Dermis blood vessel endothelial cell (primary cell): ENCODE measurements at regions not wholly inside any gene's neighbourhood (a gene's known extent, or its start where the extent isn't known, plus 50 kb on each side); places are given as distances from the start of the nearest gene placed in this dataset.

Source experiments
- DNase-seq: peaks from one replicate; pipeline ENCODE4 v3.0.0; 2010

- no peak for DNase-seq
These were observed 180.6 kb upstream of the ZFP64 start for GRCh38 chr20:52372169-52372568.

- no peak for DNase-seq
These were observed 174.1 kb upstream of the ZFP64 start for GRCh38 chr20:52365688-52366087.

- no peak for DNase-seq
These were observed 172.8 kb upstream of the ZFP64 start for GRCh38 chr20:52364405-52364804.

GRCh38 chr20:52361650-52362049 is 170.1 kb upstream of the ZFP64 start:
- no peak for DNase-seq

- peak; percentile 51 for DNase-seq
These were observed 158.2 kb upstream of the ZFP64 start for GRCh38 chr20:52349806-52350205.

- DNase-seq, result no peak
These were observed 156.9 kb upstream of the ZFP64 start for GRCh38 chr20:52348434-52348833.

GRCh38 chr20:52346797-52347196 is 155.2 kb upstream of the ZFP64 start:
- no peak for DNase-seq

GRCh38 chr20:52342913-52343312 is 151.3 kb upstream of the ZFP64 start:
- DNase-seq, result no peak

- DNase-seq, result peak; percentile 13
These were observed 148.6 kb upstream of the ZFP64 start for GRCh38 chr20:52340036-52340634.

GRCh38 chr20:52332649-52333250 is 141.2 kb upstream of the ZFP64 start:
- no peak for DNase-seq

GRCh38 chr20:52332230-52332629 is 140.7 kb upstream of the ZFP64 start:
- DNase-seq, result no peak

- DNase-seq, result no peak
These were observed 140.1 kb upstream of the ZFP64 start for GRCh38 chr20:52331655-52332054.

GRCh38 chr20:52321396-52321795 is 129.8 kb upstream of the ZFP64 start:
- no peak for DNase-seq

GRCh38 chr20:52318651-52319050 is 127.1 kb upstream of the ZFP64 start:
- DNase-seq, result no peak

GRCh38 chr20:52313341-52313963 is 121.9 kb upstream of the ZFP64 start:
- peak; percentile 63 for DNase-seq

- DNase-seq, result peak; percentile 86
These were observed 120.7 kb upstream of the ZFP64 start for GRCh38 chr20:52312132-52312729.

GRCh38 chr20:52311209-52311794 is 119.7 kb upstream of the ZFP64 start:
- DNase-seq, result no peak

- no peak for DNase-seq
These were observed 117.6 kb upstream of the ZFP64 start for GRCh38 chr20:52309181-52309580.

GRCh38 chr20:52306477-52306876 is 114.9 kb upstream of the ZFP64 start:
- no peak for DNase-seq

- DNase-seq, result no peak
These were observed 114.3 kb upstream of the ZFP64 start for GRCh38 chr20:52305858-52306257.

- no peak for DNase-seq
These were observed 113.6 kb upstream of the ZFP64 start for GRCh38 chr20:52305024-52305645.

- no peak for DNase-seq
These were observed 111.8 kb upstream of the ZFP64 start for GRCh38 chr20:52303281-52303950.

GRCh38 chr20:52302736-52303135 is 111.2 kb upstream of the ZFP64 start:
- DNase-seq, result no peak
